Coronary artery (tissue), 2 donors: ENCODE measurements at regions not wholly inside any gene's neighbourhood (a gene's known extent, or its start where the extent isn't known, plus 50 kb on each side); places are given as distances from the start of the nearest gene placed in this dataset.

Experiments used
- DNase-seq: peaks from one replicate; pipeline ENCODE4 v3.0.0-alpha.2; 2017; ENCODE audit warnings: low spot score
- H3K27ac ChIP-seq, 2 donors: fragments of 200-600 bp; sonication (generic); one replicate each; pipeline ENCODE4 v1.5.1; 2016 to 2019
- H3K4me3 ChIP-seq: fragments of 200-600 bp; sonication (generic); 2 replicates; pipeline ENCODE4 v1.5.1; 2016; ENCODE audit warnings: mild to moderate bottlenecking, moderate library complexity
- TF ChIP-seq, protein P1 (sequence below): fragments of 200-600 bp; sonication (generic); IDR thresholded peaks from one replicate; pipeline ENCODE4 v1.5.1; 2019; ENCODE audit warnings: antibody characterized with exemption

DNA sequence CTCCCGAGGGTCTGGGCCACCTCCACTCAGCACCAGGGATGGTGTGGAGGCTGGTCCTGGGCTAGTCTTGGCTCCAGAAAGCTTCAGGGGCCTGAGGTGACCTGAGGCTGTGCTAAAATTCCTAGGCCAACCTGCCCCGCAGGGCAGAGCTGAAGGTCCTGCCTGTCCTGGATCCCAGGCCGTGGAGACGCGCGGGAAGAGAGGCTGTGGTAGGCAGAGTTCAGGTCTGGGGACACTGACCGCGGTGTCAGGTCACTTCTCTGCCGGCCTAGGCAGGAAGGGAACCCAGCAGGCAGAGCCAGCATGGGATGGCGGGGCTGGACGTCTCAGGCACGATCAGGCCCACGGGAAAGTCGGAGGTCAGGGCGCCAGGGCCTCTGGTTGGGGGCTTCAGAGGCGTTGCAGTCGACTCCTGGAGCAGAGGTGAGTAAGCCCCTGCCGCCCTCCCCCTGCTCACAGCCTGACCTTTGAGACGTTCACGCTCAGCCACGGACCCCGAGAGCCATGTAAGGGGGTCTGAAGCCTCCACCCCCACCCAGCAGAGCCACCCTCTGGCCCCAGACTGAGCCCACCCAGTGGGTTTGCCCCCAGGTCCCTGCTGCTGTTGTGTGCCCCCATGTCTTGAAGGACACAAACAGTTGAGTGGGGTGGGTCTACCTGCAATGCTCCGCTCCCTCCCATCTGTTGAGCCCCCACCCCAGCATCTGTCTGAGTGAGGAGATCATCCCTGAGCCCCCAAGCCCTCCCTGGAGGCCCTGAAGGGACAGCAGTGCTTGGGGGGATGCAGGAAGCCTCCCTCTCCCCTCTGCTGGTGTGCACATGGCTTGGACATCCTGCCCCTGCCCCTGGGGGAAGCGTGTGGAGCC lies 142.7 kb downstream of the KIF26A start:
- TF ChIP-seq, protein P1, sequence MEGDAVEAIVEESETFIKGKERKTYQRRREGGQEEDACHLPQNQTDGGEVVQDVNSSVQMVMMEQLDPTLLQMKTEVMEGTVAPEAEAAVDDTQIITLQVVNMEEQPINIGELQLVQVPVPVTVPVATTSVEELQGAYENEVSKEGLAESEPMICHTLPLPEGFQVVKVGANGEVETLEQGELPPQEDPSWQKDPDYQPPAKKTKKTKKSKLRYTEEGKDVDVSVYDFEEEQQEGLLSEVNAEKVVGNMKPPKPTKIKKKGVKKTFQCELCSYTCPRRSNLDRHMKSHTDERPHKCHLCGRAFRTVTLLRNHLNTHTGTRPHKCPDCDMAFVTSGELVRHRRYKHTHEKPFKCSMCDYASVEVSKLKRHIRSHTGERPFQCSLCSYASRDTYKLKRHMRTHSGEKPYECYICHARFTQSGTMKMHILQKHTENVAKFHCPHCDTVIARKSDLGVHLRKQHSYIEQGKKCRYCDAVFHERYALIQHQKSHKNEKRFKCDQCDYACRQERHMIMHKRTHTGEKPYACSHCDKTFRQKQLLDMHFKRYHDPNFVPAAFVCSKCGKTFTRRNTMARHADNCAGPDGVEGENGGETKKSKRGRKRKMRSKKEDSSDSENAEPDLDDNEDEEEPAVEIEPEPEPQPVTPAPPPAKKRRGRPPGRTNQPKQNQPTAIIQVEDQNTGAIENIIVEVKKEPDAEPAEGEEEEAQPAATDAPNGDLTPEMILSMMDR = no peak
- DNase-seq = peak; percentile 50
- Histone ChIP-seq H3K27ac (no peak overlapping the region), H3K4me3 (no peak overlapping the region)

DNA sequence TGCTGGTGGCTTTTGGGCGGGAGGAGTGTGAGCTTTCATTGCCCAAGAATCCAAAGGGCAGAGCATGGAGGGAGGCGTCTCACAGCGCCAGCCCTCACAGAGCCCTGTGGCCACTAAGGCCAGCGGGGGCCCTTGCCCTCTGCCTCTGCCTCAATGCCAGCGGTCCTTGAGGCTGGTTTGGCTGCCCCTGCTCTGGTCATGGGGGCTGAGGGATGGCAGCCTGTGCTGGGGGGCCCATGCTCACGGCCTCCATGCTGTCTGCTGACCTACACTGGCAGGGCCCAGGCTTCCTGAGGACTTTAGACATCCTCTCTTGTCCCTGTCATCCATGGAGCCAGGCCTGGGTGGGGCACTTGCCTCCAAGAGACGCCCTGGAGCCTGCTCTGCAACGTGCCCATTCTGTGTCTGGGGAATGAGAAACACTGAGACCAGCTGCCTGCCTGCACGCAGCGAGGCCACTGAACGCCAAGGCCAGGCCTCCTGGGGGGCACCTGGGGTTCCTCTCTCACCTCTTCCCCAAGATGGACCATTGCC lies 143.4 kb downstream of the KIF26A start:
- TF ChIP-seq, protein P1 = no peak
- Histone ChIP-seq H3K4me3 (no peak overlapping the region), H3K27ac (no peak overlapping the region)
- peak; percentile 38 for DNase-seq

DNA sequence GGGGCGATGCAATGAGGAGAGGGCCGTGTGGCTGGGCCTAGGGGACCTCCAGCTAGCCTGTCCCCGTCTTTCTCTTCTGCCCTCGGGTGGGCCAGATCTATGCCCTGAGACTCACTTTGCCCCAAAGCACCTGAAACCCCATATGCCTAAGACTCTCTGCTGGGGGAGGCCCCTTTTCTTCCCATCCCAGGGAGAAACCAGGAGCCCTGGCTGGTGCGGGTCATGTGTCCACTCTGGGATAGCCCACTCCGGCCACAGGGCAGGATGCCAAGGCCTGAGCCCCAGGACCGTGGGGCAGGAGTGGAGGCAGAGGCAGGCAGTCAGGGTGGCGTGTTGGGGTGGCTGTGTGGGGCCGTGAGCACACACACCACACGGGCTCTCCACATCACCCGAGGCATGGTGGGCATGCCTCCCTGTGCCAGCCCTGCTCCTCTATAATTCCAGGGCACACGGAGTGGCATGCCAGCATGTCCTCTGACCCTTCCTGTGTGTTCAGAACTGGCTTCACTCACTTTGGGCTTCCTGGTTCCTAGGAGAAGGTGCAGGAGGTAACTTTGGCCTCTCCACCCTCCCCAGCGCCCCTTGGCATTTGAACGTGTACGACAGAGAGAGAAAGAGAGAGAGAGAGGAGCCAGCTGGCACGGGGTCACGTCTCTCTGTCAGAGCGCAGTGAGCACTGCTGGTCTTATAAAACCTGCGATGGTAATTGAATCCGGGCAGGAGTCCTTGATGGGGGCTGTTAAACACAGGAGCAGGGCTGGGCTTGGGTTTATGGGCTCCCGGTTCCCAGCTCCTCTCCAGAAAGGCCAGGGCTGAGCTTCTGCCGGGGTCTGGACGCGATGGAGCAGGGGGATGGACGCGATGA lies 144.2 kb downstream of the KIF26A start:
- no peak overlapping the region for H3K27ac ChIP-seq
- TF ChIP-seq, protein P1 = no peak
- no peak overlapping the region for H3K4me3 ChIP-seq
- DNase-seq = peak; percentile 50

DNA sequence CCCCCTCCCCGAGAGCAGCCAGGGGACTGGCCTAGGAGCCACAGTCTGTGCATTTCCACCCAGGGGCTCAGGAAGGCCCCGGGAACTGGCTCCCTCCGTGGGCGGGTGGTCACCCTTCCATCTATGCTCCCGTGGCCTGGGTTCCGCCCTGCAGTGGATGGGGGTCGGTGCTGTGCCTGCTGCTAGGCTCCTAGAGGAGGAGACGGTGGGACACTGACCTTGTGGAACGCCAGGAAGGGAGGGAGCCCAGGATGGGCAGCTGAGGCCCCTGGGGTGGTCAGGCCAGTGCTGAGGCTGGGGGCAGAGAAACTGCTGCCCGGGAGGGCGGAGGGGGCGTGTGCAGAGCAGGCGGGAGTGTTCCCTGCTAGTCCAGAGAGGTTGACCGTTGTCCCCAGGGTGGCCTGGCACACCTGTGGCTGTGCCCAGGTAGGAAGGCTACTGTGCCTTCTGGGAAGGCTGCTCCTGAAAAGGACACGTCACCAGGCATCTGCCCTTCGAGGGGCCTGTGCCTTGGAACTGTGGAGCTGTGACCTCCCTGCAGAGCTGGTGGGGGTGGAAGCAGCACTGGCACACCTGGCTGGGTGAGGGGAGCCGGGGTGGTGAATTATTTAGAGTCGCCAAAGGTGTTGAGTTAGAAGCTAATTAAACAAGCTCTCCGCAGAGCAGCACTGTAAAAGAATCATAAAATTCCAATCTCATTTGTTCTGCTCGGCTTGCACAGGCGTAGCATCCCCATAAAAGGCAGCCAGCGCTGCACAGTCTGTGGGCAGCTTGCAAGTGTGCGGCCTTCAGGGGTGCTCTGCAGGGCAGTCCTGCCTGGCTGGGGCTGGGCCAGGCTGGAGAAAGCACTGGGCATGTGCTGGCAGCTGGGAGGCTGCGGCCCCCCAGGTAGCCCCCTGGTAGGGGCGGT lies 145.1 kb downstream of the KIF26A start:
- peak; percentile 56 for DNase-seq
- Histone ChIP-seq H3K27ac (no peak overlapping the region), H3K4me3 (no peak overlapping the region)
- TF ChIP-seq, protein P1 = no peak

DNA sequence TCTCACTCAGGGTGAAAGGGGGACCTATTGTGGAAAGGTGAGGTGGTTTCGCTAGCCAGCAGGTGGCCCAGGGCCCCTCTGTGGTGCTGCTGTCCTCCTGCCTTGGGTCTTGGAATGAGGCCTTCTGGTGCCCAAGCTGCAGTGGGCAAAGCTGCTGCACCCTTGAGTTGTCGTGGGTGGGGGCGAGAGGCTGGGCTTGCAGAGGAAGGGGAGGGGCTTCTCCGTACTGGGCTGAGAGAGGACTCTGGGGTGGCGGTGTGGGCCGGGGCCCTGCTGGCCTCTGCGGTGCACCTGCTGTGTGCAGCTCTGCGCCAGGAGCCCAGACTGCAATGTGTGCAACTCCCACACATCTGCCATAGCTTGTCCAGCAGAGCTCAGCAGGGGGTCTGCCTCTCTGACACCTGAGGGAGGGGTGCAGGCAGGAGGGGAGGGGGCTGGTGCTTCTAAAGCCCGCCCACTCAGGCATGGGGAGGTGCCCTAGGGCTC lies 145.8 kb downstream of the KIF26A start:
- H3K4me3 ChIP-seq = no peak overlapping the region
- TF ChIP-seq, protein P1 = no peak
- H3K27ac ChIP-seq = no peak overlapping the region
- DNase-seq = peak; percentile 50
